ENCODE measurements at regions not wholly inside any gene's neighbourhood (a gene's known extent, or its start where the extent isn't known, plus 50 kb on each side); places are given as distances from the start of the nearest gene placed in this dataset.

DNA sequence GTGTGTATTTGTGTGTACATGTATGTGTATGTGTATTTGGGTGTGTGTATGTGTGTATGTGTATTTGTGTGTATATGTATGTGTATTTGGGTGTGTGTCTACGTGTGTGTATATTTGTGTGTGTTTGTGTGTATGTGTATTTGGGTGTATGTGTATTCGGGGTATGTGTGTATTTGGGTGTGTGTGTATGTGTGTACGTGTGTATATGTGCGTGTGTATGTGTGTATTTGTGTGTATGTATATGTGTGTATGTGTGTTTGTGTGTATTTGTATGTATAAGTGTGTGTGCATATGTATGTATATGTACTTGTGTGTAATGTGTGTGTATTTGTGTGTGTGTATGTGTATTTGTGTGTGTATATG is 62.0 kb downstream of the HAPSTR1 start:
- no peak for TF ChIP-seq EZH2 (IDR thresholded peaks at IDR 0.05; ENCODE audit: insufficient read depth, low read length)
- TF ChIP-seq, protein P1, sequence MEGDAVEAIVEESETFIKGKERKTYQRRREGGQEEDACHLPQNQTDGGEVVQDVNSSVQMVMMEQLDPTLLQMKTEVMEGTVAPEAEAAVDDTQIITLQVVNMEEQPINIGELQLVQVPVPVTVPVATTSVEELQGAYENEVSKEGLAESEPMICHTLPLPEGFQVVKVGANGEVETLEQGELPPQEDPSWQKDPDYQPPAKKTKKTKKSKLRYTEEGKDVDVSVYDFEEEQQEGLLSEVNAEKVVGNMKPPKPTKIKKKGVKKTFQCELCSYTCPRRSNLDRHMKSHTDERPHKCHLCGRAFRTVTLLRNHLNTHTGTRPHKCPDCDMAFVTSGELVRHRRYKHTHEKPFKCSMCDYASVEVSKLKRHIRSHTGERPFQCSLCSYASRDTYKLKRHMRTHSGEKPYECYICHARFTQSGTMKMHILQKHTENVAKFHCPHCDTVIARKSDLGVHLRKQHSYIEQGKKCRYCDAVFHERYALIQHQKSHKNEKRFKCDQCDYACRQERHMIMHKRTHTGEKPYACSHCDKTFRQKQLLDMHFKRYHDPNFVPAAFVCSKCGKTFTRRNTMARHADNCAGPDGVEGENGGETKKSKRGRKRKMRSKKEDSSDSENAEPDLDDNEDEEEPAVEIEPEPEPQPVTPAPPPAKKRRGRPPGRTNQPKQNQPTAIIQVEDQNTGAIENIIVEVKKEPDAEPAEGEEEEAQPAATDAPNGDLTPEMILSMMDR (IDR thresholded peaks at IDR 0.05; ENCODE audit: insufficient read depth, low read depth, low read length), result no peak
- Histone ChIP-seq H2AFZ (ENCODE audit: low read depth, low read length) (no peak overlapping the region), H4K20me1 (ENCODE audit: insufficient read depth, low read length) (no peaks in the 10 kb centered on the region), H3K36me3 (ENCODE audit: insufficient read depth, low read length) (no peaks in the 10 kb centered on the region), H3K79me2 (ENCODE audit: insufficient read depth, low read length) (no peaks in the 10 kb centered on the region), H3K4me3 (ENCODE audit: insufficient read depth, low read depth, low read length) (no peak overlapping the region), H3K27ac (ENCODE audit: low read depth, low read length) (no peak overlapping the region), H3K4me2 (ENCODE audit: low read length) (no peak overlapping the region), H3K9me3 (ENCODE audit: insufficient read depth, low read depth, low read length) (no peaks in the 10 kb centered on the region), H3K27me3 (ENCODE audit: insufficient read depth, low read length) (peaks cover 5% of the 10 kb centered on the region), H3K4me1 (ENCODE audit: insufficient read depth, low read length) (no peaks in the 10 kb centered on the region), H3K9ac (ENCODE audit: low read length) (no peak overlapping the region)
- FAIRE-seq (no peak), DNase-seq (ENCODE audit: low read depth) (no peak)
- Mint-ChIP-seq H3K27ac (ENCODE audit: unreplicated experiment) (no peak overlapping the region), H3K4me1 (ENCODE audit: low read depth, unreplicated experiment) (no peaks in the 10 kb centered on the region), H3K9me3 (ENCODE audit: unreplicated experiment) (no peaks in the 10 kb centered on the region), H3K36me3 (ENCODE audit: low read depth, unreplicated experiment) (no peaks in the 10 kb centered on the region), H3K27me3 (ENCODE audit: low read depth, unreplicated experiment) (peaks cover 4% of the 10 kb centered on the region), H3K4me3 (ENCODE audit: unreplicated experiment) (no peak overlapping the region)

DNA sequence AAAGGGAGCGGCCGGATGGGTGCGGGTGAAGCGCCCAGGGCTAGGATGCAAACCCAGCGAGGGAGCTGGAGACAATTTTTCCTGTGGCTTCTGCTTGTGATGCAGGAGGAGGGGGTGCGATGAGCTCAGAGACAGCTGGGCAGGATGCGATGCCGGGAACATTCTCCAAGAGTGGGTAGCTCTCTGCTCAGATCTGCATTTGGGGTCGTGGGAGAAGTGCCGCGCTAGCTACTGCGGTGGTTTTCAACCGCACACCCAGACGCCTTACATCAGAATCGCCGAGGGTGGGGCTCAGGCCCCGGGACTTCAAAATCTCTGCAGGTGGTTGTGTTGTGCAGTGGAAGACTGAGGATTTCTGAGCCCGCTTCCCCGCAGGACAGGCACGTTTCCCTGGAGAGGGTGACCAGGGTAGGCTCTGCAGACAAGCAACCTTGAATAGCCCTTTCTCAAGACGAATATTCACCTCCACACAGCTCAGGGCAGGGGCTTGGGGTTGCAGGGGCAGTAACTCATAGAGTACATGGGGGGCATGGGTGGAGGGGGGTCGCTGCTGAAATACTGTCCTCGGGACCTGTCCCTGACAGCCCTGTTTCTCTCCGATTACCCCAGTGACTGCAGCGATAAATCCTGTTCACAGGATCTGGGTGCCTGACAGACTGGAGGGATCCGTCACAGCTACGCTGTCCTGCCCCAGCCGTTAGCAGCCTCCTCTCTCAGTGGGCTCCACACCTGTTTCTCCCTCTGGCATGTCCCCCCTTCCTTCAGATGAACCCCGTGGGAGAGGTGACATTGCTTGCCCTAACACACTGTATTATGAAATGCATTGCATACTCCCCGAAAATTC is 63.3 kb downstream of the HAPSTR1 start:
- no peak overlapping the region for H3K27ac Mint-ChIP-seq (ENCODE audit: unreplicated experiment)
- peaks cover 4% of the 10 kb centered on the region for H3K27me3 Mint-ChIP-seq (ENCODE audit: low read depth, unreplicated experiment)
- FAIRE-seq, result no peak

More for the DNA sequence above, 63.3 kb downstream of the HAPSTR1 start:
- Histone ChIP-seq H2AFZ (ENCODE audit: low read depth, low read length) (no peak overlapping the region), H4K20me1 (ENCODE audit: insufficient read depth, low read length) (no peaks in the 10 kb centered on the region), H3K9me3 (ENCODE audit: insufficient read depth, low read depth, low read length) (no peaks in the 10 kb centered on the region), H3K4me2 (ENCODE audit: low read length) (no peak overlapping the region), H3K27ac (ENCODE audit: low read depth, low read length) (no peak overlapping the region), H3K36me3 (ENCODE audit: insufficient read depth, low read length) (no peaks in the 10 kb centered on the region), H3K27me3 (ENCODE audit: insufficient read depth, low read length) (peaks cover 5% of the 10 kb centered on the region), H3K79me2 (ENCODE audit: insufficient read depth, low read length) (no peaks in the 10 kb centered on the region), H3K9ac (ENCODE audit: low read length) (no peak overlapping the region), H3K4me3 (ENCODE audit: insufficient read depth, low read depth, low read length) (no peak overlapping the region), H3K4me1 (ENCODE audit: insufficient read depth, low read length) (no peaks in the 10 kb centered on the region)
- no peak for TF ChIP-seq EZH2 (IDR thresholded peaks at IDR 0.05; ENCODE audit: insufficient read depth, low read length)
- TF ChIP-seq, protein P1 (IDR thresholded peaks at IDR 0.05; ENCODE audit: insufficient read depth, low read depth, low read length), result no peak
- H3K36me3 Mint-ChIP-seq (ENCODE audit: low read depth, unreplicated experiment), result no peaks in the 10 kb centered on the region
- no peak for DNase-seq (ENCODE audit: low read depth)
- H3K4me1 Mint-ChIP-seq (ENCODE audit: low read depth, unreplicated experiment), result no peaks in the 10 kb centered on the region
- H3K9me3 Mint-ChIP-seq (ENCODE audit: unreplicated experiment), result no peaks in the 10 kb centered on the region
- no peak overlapping the region for H3K4me3 Mint-ChIP-seq (ENCODE audit: unreplicated experiment)
